Stimulated activated memory B cell treated with anti-CD40 and anti-IgM and Interleukin-4, amounts not matched to agents 10 μg/mL and 1 μg/mL and 100 μg/mL, for 72 hours (primary cell): ENCODE measurements at regions not wholly inside any gene's neighbourhood (a gene's known extent, or its start where the extent isn't known, plus 50 kb on each side); places are given as distances from the start of the nearest gene placed in this dataset.

Source experiments
- ATAC-seq: fragments of 150-1000 bp; cut with Tn5 transposase; 2 replicates; pipeline ENCODE4 v1.10.0; 2021
- H3K27ac Mint-ChIP-seq: one replicate; pipeline ENCODE4 v1.8.0; 2022; ENCODE audit warnings: mild to moderate bottlenecking, mixed read lengths
- H3K27me3 Mint-ChIP-seq: one replicate; pipeline ENCODE4 v1.8.0; 2022; ENCODE audit warnings: mixed read lengths
- H3K36me3 Mint-ChIP-seq: one replicate; pipeline ENCODE4 v1.8.0; 2022; ENCODE audit warnings: mixed read lengths
- H3K4me1 Mint-ChIP-seq: one replicate; pipeline ENCODE4 v1.8.0; 2022; ENCODE audit warnings: mixed read lengths
- H3K4me3 Mint-ChIP-seq: one replicate; pipeline ENCODE4 v1.8.0; 2022; ENCODE audit warnings: mild to moderate bottlenecking, moderate library complexity, mixed read lengths
- H3K9me3 Mint-ChIP-seq: one replicate; pipeline ENCODE4 v1.8.0; 2022; ENCODE audit warnings: mixed read lengths

DNA sequence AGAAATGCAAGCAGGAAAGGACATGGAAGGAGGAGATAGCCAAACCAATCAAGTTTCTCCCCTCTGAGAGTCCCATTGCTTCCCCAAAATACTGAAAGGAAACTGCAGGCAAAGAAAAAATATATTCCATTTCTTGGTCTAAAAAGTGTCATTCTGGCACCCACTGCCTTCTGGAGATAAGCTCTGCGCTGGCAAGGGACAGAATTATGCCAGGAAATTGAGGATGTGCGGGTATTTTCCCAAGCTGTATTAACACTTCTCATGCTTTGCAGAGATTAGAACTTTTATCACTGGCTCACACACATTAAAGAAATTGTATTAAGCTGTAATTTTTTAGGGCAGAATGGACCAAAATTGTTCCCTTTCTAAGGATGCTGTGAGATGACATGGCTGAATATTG is 381.2 kb upstream of the DUSP10 start:
- H3K36me3 Mint-ChIP-seq: no peaks in the 10 kb centered on the region
- H3K9me3 Mint-ChIP-seq: no peaks in the 10 kb centered on the region
- H3K4me1 Mint-ChIP-seq: no peaks in the 10 kb centered on the region
- H3K27me3 Mint-ChIP-seq: peaks cover 6% of the 10 kb centered on the region
- no peak for ATAC-seq
- H3K4me3 Mint-ChIP-seq: no peak overlapping the region
- no peak overlapping the region for H3K27ac Mint-ChIP-seq

DNA sequence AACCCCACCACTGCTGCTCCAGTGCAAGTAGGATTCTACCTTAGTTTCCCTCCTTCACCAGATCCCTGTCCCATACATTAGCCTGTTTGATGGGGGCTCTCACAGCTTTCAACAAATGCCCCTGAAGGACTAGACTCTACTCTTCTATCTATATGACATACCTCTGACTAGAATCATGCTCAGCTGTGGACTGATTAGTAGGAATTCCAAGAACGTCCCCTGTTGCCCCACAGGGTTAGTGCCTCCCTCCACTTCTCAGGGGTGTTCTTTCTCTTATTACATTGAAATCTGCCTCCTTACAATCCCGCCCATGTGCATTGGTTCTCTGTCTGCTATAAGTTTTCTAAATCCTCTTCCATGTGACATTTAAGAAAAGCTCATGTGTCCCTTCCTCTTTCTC is 375.9 kb upstream of the DUSP10 start:
- ATAC-seq: peak; percentile 56
- Mint-ChIP-seq H3K36me3 (no peaks in the 10 kb centered on the region), H3K4me1 (no peaks in the 10 kb centered on the region), H3K4me3 (no peak overlapping the region), H3K27me3 (peaks cover 29% of the 10 kb centered on the region), H3K27ac (no peak overlapping the region), H3K9me3 (peaks cover 2% of the 10 kb centered on the region)

DNA sequence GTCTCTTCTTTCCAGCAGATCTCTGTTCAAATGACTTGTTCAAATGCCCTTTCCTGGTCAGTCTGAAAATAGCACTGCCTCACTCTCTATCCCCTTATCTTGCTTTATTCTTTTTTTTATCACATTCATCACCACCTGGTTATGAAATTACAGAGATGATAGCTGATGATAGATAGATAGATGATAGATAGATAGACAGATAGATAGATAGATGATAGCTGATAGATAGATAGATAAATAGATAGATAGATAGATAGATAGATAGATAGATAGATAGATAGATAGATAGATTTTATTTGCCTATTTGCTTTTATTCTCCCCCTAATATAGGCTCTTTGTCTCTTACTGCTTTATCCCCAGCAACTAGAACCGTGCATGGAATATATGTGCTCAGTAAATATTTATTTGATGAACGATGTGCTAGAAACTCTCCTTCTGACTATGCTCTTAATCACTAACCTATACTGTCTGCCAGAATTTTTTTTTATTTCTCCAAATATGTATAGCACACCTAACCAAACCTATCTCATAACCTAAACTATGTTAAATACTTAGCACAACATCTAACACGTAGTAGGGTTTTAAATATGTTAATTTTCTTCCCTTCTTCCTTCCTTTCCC is 372.8 kb upstream of the DUSP10 start:
- Mint-ChIP-seq H3K9me3 (peaks cover 3% of the 10 kb centered on the region), H3K27ac (no peak overlapping the region), H3K27me3 (peaks cover 28% of the 10 kb centered on the region), H3K4me3 (no peak overlapping the region), H3K36me3 (no peaks in the 10 kb centered on the region), H3K4me1 (no peaks in the 10 kb centered on the region)
- no peak for ATAC-seq

DNA sequence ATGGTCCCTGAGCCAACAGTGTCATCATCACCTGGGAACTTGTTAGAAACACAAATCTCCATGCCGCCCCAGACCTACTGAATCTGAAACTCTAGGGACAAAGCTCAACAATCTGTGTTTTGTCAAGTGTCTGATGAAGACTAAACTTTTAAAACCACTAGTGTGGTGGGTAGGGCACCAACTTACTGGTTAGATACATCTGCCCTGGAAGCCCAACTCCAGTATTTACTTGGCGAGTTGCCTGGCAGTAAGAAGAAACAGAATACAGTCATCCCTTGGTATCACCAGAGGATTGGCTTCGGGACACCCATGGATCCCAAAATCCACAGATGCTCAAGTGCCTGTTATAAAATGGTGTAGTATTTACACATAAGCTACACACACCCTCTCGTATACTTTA is 367.9 kb upstream of the DUSP10 start:
- Mint-ChIP-seq H3K4me1 (no peaks in the 10 kb centered on the region), H3K4me3 (no peak overlapping the region), H3K27me3 (peaks cover 3% of the 10 kb centered on the region), H3K9me3 (peaks cover 3% of the 10 kb centered on the region), H3K36me3 (no peaks in the 10 kb centered on the region), H3K27ac (no peak overlapping the region)
- no peak for ATAC-seq

DNA sequence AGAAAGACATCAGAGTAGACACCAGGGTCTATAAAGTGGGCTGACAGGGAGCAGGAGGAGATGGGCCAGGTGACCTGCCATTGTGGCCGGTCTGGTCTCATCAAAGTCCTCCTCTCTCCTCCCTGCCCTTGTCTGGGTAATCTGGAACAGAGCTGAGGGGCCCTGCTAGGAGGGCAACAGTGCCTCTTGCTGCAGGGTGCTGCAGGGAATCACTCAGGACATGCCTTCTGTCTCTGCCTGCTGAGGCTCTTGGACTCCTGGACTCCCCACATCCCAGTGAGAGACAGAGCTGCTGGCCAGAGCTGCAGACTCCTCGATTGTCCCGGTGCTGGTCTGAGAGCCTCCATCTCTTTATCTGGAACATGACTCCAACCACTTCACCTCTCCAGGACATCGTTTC is 366.1 kb upstream of the DUSP10 start:
- peak; percentile 37 for ATAC-seq
- Mint-ChIP-seq H3K27me3 (no peaks in the 10 kb centered on the region), H3K9me3 (peaks cover 3% of the 10 kb centered on the region)

DNA sequence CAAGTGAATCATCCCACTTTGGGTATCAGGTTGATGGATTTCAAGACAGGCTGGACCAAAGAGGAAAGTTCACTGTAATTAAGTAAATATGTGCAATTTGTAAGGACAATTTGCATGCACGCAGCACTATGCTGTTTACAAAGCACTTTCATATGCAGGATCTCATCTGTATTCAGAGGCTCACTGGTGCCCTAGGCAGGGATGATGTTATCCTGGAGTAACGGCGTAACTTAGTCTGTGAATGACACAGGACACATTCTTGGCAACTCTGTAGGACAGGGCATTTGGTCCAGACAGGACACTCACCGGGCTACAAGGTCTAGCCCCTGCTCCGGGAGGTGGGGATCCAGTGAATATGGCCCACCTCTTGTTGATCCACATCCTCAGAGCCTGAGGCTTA is 365.4 kb upstream of the DUSP10 start:
- no peak for ATAC-seq
- Mint-ChIP-seq H3K36me3 (no peaks in the 10 kb centered on the region), H3K4me1 (no peaks in the 10 kb centered on the region), H3K4me3 (no peak overlapping the region), H3K27me3 (no peaks in the 10 kb centered on the region), H3K9me3 (no peaks in the 10 kb centered on the region), H3K27ac (no peak overlapping the region)

More for the DNA sequence above, 366.1 kb upstream of the DUSP10 start:
- Mint-ChIP-seq H3K36me3 (no peaks in the 10 kb centered on the region), H3K27ac (no peak overlapping the region), H3K4me3 (no peak overlapping the region), H3K4me1 (no peaks in the 10 kb centered on the region)

DNA sequence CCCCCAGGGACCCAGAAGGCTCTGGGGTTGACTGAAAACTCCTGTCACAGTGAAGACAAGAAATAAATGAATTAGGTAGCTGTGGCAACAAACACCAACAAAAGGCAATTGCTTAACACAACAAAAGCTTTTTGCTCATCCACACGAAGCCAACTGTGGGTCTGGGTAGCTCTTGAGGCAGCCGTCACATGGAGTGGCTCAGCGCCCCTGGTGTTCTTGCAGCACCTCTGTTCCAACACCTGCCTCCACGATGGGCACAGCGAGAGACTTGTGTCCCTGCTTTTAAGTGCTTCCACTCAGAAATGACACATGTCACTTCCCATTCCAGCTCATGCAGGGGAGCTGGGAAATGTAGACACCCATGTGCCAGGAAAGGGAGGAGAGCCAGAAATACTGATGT is 364.5 kb upstream of the DUSP10 start:
- Mint-ChIP-seq H3K9me3 (no peaks in the 10 kb centered on the region), H3K27ac (no peak overlapping the region)

DNA sequence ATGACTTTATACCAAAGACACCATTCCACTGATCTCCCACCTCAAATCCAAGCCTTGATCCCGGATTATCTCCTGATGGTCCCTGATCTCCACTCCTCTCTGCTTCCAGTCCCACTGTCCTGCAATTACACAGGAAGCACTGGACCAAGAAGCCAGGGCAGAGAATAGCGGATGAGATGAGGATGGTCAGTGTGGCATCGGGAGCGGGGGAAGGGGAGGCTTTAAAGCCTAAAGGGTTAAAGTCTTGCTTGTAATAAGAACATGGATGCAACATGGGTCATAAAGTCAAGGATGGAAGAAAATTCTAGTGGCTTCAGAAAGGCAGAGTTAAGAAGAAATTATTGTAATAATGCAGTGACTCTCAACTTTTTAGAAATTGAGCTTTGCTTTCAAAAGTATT is 364.0 kb upstream of the DUSP10 start:
- H3K27me3 Mint-ChIP-seq: no peaks in the 10 kb centered on the region
- ATAC-seq: no peak

More for the DNA sequence above, 364.5 kb upstream of the DUSP10 start:
- Mint-ChIP-seq H3K4me3 (no peak overlapping the region), H3K36me3 (no peaks in the 10 kb centered on the region), H3K27me3 (no peaks in the 10 kb centered on the region), H3K4me1 (no peaks in the 10 kb centered on the region)
- no peak for ATAC-seq

DNA sequence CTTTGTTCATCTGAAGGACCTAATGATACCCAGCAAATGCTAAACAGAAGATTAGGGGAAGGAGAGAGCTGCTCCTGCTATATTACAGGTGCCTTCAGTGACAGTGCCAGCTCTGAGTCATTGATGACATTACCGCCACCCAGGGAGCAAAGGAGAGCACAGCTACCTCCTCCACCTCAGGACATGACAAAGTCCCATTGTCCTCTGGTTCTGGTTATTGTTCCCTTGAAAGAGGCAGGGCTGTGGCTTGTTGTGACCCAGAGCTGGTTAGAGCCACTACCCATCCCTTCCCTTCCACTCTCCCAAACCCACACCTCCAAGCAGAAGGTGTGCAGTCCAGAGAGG is 363.5 kb upstream of the DUSP10 start:
- no peak for ATAC-seq
- Mint-ChIP-seq H3K27ac (no peak overlapping the region), H3K36me3 (no peaks in the 10 kb centered on the region), H3K4me3 (no peak overlapping the region), H3K4me1 (no peaks in the 10 kb centered on the region), H3K9me3 (no peaks in the 10 kb centered on the region), H3K27me3 (no peaks in the 10 kb centered on the region)

More for the DNA sequence above, 364.0 kb upstream of the DUSP10 start:
- no peaks in the 10 kb centered on the region for H3K4me1 Mint-ChIP-seq
- H3K27ac Mint-ChIP-seq: no peak overlapping the region
- no peak overlapping the region for H3K4me3 Mint-ChIP-seq
- no peaks in the 10 kb centered on the region for H3K36me3 Mint-ChIP-seq
- no peaks in the 10 kb centered on the region for H3K9me3 Mint-ChIP-seq

DNA sequence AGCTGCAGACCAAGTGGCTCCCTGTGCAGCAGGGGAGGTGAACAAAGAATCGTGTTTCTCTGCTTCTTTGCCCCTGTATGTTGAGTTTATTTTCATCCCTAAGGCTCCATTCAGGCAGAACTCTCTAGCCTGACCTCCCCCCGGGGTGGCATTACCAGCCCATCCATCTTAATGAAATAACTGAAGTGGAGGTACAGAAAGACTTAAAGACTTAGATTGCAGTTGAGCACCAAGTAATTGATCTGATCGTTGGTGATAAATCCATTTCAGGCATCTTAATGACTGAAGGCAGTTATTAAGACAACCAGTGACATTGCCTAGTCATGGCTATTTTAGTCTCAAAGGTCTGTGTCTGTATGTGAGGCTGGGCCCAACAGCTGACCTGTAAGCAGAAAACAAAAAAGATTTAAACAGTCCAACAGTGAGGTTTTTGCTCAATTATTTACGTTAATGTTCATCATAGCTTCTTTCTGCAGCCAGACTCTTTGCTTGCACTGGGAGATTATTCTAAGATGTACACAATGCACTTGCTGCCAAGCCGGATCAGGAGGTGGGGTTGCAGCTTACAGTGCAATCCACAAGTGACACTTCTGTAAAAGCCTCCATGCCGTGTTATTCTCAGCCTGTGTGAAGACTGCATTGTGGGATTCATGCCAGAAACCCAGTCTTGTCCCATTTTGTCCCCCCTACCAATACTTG is 363.0 kb upstream of the DUSP10 start:
- H3K36me3 Mint-ChIP-seq: no peaks in the 10 kb centered on the region
- ATAC-seq: no peak
- no peak overlapping the region for H3K27ac Mint-ChIP-seq
- H3K9me3 Mint-ChIP-seq: no peaks in the 10 kb centered on the region
- H3K4me3 Mint-ChIP-seq: no peak overlapping the region
- no peaks in the 10 kb centered on the region for H3K27me3 Mint-ChIP-seq
- H3K4me1 Mint-ChIP-seq: no peaks in the 10 kb centered on the region

DNA sequence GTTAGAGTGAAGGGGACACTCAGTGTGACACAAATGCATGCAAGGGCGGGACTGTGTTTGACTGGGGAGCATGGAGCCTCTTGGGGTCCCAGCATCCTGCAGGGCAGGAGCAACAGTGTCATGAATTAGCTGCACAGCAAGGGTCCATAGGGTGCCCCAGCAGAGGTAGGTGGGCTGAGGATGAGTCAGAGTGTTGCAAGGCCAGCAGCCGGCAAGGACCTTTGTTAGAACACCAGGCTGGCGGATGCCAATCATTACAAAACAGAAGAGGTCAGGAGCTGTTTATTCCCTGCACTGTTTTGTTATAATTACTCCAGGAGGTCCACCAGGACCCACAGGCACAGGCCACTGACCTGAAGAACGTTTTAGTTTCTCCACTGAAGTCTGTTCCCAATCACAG is 362.2 kb upstream of the DUSP10 start:
- Mint-ChIP-seq H3K4me3 (no peak overlapping the region), H3K36me3 (no peaks in the 10 kb centered on the region), H3K27me3 (no peaks in the 10 kb centered on the region), H3K4me1 (no peaks in the 10 kb centered on the region), H3K9me3 (no peaks in the 10 kb centered on the region), H3K27ac (no peak overlapping the region)
- no peak for ATAC-seq

DNA sequence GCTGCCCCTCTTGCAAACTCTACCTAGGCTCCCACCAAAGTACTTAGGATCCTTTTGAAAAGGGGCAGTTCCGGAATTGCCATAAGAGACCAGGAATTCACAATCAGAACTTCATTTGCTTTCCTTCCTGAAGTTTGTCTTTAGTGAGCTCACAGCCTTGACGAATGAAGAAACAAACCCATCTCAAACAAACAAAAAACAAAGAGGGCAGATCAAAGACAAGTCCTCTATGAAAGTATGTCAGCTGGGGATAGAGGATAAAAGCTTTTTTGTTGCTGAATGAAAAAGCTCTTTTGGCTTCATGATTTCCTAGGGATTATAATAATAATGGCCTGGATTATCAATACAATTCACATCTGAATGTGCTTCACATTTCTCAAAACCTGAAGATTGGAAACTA is 357.9 kb upstream of the DUSP10 start:
- no peak overlapping the region for H3K27ac Mint-ChIP-seq

DNA sequence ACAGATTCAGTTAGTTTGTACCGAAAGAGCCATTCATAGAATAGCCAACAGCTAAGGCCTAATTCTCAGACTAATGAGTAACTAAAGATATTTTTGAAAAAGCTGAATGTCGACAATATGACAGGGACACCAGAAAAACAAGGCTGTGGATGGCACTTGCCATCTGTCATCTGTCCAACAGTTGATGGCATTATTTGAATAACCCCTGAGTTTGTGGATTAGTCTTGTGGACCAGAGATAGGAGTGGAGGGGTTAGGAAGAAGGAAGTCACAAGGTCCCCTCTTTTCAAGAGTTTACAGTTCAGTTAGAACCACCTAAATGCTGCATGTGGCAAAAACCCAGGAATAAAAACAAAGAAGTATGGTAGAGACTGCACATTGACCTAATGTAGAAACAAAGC is 356.5 kb upstream of the DUSP10 start:
- Mint-ChIP-seq H3K4me3 (no peak overlapping the region), H3K36me3 (no peaks in the 10 kb centered on the region), H3K27ac (no peak overlapping the region), H3K9me3 (no peaks in the 10 kb centered on the region), H3K4me1 (no peaks in the 10 kb centered on the region), H3K27me3 (no peaks in the 10 kb centered on the region)
- ATAC-seq: no peak

More for the DNA sequence above, 357.9 kb upstream of the DUSP10 start:
- Mint-ChIP-seq H3K36me3 (no peaks in the 10 kb centered on the region), H3K4me3 (no peak overlapping the region), H3K27me3 (no peaks in the 10 kb centered on the region), H3K4me1 (no peaks in the 10 kb centered on the region), H3K9me3 (no peaks in the 10 kb centered on the region)
- ATAC-seq: no peak

DNA sequence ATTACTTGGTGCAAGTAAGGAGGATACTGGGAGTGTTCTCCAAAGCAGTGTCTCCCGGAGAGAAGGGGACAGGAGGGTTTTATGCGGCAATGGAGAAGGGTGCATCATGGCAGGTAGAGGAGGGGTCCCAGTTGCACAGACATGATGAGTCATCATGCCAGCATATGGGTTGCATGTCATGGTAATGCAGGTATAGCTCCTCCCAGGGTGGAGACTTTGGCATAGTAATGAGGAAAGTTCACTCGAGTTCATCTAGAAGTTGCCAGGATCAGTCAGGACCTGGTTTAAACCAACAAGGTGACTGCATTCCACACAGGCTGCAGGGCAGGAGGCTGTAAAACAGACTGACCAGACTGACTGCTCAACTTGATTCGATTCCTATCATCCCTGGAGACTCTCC is 355.7 kb upstream of the DUSP10 start:
- Mint-ChIP-seq H3K36me3 (no peaks in the 10 kb centered on the region), H3K9me3 (no peaks in the 10 kb centered on the region)
- ATAC-seq: no peak

DNA sequence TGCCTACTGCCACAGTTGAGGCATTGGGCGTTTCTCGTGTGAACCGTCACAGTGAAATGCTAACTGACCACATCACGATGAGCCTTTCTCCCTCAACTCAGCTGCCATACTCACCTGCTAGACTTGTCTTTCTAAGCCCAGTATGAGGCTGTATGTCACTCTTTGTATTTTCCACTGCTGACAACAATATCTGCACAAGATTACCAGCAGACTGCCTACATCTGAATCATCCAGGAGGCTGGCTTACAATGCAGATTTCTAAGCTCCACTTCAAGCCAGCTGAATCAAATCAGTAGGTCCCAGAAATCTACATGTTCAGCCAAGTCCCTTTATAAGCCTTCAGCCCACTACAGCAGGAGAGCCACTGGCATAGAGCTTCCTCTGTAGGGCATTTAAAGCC is 355.0 kb upstream of the DUSP10 start:
- Mint-ChIP-seq H3K9me3 (no peaks in the 10 kb centered on the region), H3K27me3 (no peaks in the 10 kb centered on the region), H3K27ac (no peak overlapping the region), H3K4me3 (no peak overlapping the region), H3K4me1 (no peaks in the 10 kb centered on the region), H3K36me3 (no peaks in the 10 kb centered on the region)
- ATAC-seq: no peak

More for the DNA sequence above, 355.7 kb upstream of the DUSP10 start:
- H3K27ac Mint-ChIP-seq: no peak overlapping the region
- H3K4me1 Mint-ChIP-seq: no peaks in the 10 kb centered on the region
- no peak overlapping the region for H3K4me3 Mint-ChIP-seq
- no peaks in the 10 kb centered on the region for H3K27me3 Mint-ChIP-seq

DNA sequence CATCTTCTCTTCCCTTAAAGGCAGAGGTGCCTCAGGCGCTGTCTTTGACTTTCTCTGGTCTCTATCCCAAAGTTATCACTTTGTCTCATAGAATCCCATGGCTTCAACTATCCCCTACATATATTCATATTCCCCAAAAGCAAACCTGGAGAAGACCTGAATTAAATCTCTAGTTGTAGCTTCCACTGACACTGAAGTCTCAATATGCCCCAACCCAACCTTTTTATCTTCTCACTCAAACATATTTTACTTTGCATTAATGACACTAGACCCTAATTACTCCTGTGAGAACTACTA is 354.5 kb upstream of the DUSP10 start:
- H3K36me3 Mint-ChIP-seq: no peaks in the 10 kb centered on the region
- no peak for ATAC-seq
- H3K4me3 Mint-ChIP-seq: no peak overlapping the region
- no peaks in the 10 kb centered on the region for H3K27me3 Mint-ChIP-seq
- H3K9me3 Mint-ChIP-seq: no peaks in the 10 kb centered on the region
- H3K4me1 Mint-ChIP-seq: no peaks in the 10 kb centered on the region
- no peak overlapping the region for H3K27ac Mint-ChIP-seq
